Trophoblast cell (in vitro differentiated cells and primary cell): ENCODE measurements at regions not wholly inside any gene's neighbourhood (a gene's known extent, or its start where the extent isn't known, plus 50 kb on each side); places are given as distances from the start of the nearest gene placed in this dataset.

Experiments
- DNase-seq, 2 donors: peaks; one replicate each; pipeline ENCODE4 v3.0.0-alpha.2; 2016
- H2AFZ ChIP-seq: 2 replicates; pipeline ENCODE4 v1.6.1; 2013; ENCODE audit warnings: low read length, moderate library complexity, mild to moderate bottlenecking; ENCODE audit not compliant: insufficient read depth, poor library complexity
- H2AK5ac ChIP-seq: 2 replicates; pipeline ENCODE4 v1.6.1; 2013; ENCODE audit warnings: mild to moderate bottlenecking, low read length
- H2BK120ac ChIP-seq: 2 replicates; pipeline ENCODE4 v1.6.1; 2013; ENCODE audit warnings: low read length, mild to moderate bottlenecking, moderate library complexity; ENCODE audit not compliant: insufficient read depth, poor library complexity
- H2BK12ac ChIP-seq: 2 replicates; pipeline ENCODE4 v1.6.1; 2013; ENCODE audit warnings: mild to moderate bottlenecking, low read length, moderate library complexity
- H2BK5ac ChIP-seq: 2 replicates; pipeline ENCODE4 v1.6.1; 2013; ENCODE audit warnings: low read length, low read depth, moderate library complexity, mild to moderate bottlenecking; ENCODE audit not compliant: poor library complexity
- H3K14ac ChIP-seq: 2 replicates; pipeline ENCODE4 v1.6.1; 2013; ENCODE audit warnings: mild to moderate bottlenecking, low read length
- H3K18ac ChIP-seq: 2 replicates; pipeline ENCODE4 v1.6.1; 2013; ENCODE audit warnings: mild to moderate bottlenecking, low read length
- H3K23ac ChIP-seq: 2 replicates; pipeline ENCODE4 v1.6.1; 2013; ENCODE audit warnings: low read length
- H3K27ac ChIP-seq: 2 replicates; pipeline ENCODE4 v1.5.1; 2013; ENCODE audit warnings: low read depth, mild to moderate bottlenecking, inconsistent platforms, low read length, moderate library complexity
- H3K27me3 ChIP-seq: 2 replicates; pipeline ENCODE4 v1.6.1; 2013; ENCODE audit warnings: inconsistent platforms, mild to moderate bottlenecking, low read length, moderate library complexity; ENCODE audit not compliant: insufficient read depth
- H3K36me3 ChIP-seq, 2 experiments: 1 replicate in 1 of 2; 2 replicates in 1 of 2; pipeline ENCODE4 v1.6.1; 2013; ENCODE audit warnings: low read length in 2 of 2, mild to moderate bottlenecking in 2 of 2, moderate library complexity in 1 of 2; ENCODE audit not compliant: insufficient read depth in 2 of 2, control insufficient read depth in 1 of 2
- H3K4ac ChIP-seq: 2 replicates; pipeline ENCODE4 v1.6.1; 2013; ENCODE audit warnings: low read depth, mild to moderate bottlenecking, low read length, moderate library complexity
- H3K4me1 ChIP-seq, 2 experiments: 1 replicate in 1 of 2; 2 replicates in 1 of 2; pipeline ENCODE4 v1.6.1; 2013; ENCODE audit warnings: low read length in 2 of 2, mild to moderate bottlenecking in 2 of 2, moderate library complexity in 1 of 2; ENCODE audit not compliant: insufficient read depth in 2 of 2, control insufficient read depth in 1 of 2
- H3K4me2 ChIP-seq: 2 replicates; pipeline ENCODE4 v1.6.1; 2013; ENCODE audit warnings: inconsistent platforms, mild to moderate bottlenecking, low read length, moderate library complexity
- H3K4me3 ChIP-seq: 2 replicates; pipeline ENCODE4 v1.5.1; 2013; ENCODE audit warnings: mild to moderate bottlenecking, low read depth, low read length, inconsistent platforms
- H3K79me1 ChIP-seq: one replicate; pipeline ENCODE4 v1.6.1; 2013; ENCODE audit warnings: low read length
- H3K79me2 ChIP-seq: 2 replicates; pipeline ENCODE4 v1.6.1; 2013; ENCODE audit warnings: low read length, mild to moderate bottlenecking; ENCODE audit not compliant: control insufficient read depth, insufficient read depth, poor library complexity
- H3K9ac ChIP-seq: 2 replicates; pipeline ENCODE4 v1.6.1; 2013; ENCODE audit warnings: mild to moderate bottlenecking, low read length
- H3K9me3 ChIP-seq: 2 replicates; pipeline ENCODE4 v1.6.1; 2013; ENCODE audit warnings: low read depth, mild to moderate bottlenecking, control low read depth, inconsistent platforms, low read length; ENCODE audit not compliant: insufficient read depth
- H4K12ac ChIP-seq: 2 replicates; pipeline ENCODE4 v1.6.1; 2013; ENCODE audit warnings: low read depth, mild to moderate bottlenecking, low read length, moderate library complexity
- H4K8ac ChIP-seq: 2 replicates; pipeline ENCODE4 v1.6.1; 2013; ENCODE audit warnings: low read depth, mild to moderate bottlenecking, low read length, moderate library complexity
- H4K91ac ChIP-seq: one replicate; pipeline ENCODE4 v1.6.1; 2013; ENCODE audit warnings: low read depth, mild to moderate bottlenecking, low read length, moderate library complexity
- WGBS: extraction: QIAGEN DNeasy Blood & Tissue Kit; methylation state at CpG from one replicate; pipeline ENCODE4 v1.1.7; 2013; ENCODE audit warnings: missing lambda C conversion rate; ENCODE audit not compliant: insufficient read length, insufficient coverage; ENCODE audit errors: extremely low coverage; 5-methylcytosine and 5-hydroxymethylcytosine counted together

GRCh38 chr10:2714597-2714996 lies 352.8 kb upstream of the PFKP start:
- Histone ChIP-seq H3K18ac (no peak overlapping the region), H4K8ac (no peak overlapping the region), H3K4me3 (no peak overlapping the region), H4K12ac (no peak overlapping the region), H2AFZ (no peak overlapping the region), H3K4me2 (no peak overlapping the region), H3K14ac (no peak overlapping the region), H3K27ac (no peak overlapping the region), H4K91ac (no peak overlapping the region), H2AK5ac (no peak overlapping the region), H3K79me1 (no peaks in the 10 kb centered on the region), H2BK12ac (no peak overlapping the region), H3K79me2 (no peaks in the 10 kb centered on the region), H2BK5ac (no peak overlapping the region), H3K36me3 (no peaks in the 10 kb centered on the region), H3K4me1 (no peaks in the 10 kb centered on the region), H3K27me3 (no peaks in the 10 kb centered on the region), H2BK120ac (no peak overlapping the region), H3K9me3 (peaks cover 2% of the 10 kb centered on the region), H3K9ac (no peak overlapping the region), H3K23ac (no peak overlapping the region), H3K4ac (no peak overlapping the region)
- DNase-seq = no peak
- no CpG with 5 or more reads among the region's 2 CpGs for WGBS

- H3K4me2 ChIP-seq = no peak overlapping the region
- H3K4ac ChIP-seq = no peak overlapping the region
- no peak overlapping the region for H3K23ac ChIP-seq
- no peak overlapping the region for H3K18ac ChIP-seq
- no peak overlapping the region for H2BK120ac ChIP-seq
- H2AK5ac ChIP-seq = no peak overlapping the region
- H3K79me2 ChIP-seq = no peaks in the 10 kb centered on the region
- peaks cover 3% of the 10 kb centered on the region for H3K9me3 ChIP-seq
- H3K4me1 ChIP-seq = no peaks in the 10 kb centered on the region
- H3K27ac ChIP-seq = no peak overlapping the region
- no CpG with 5 or more reads among the region's 3 CpGs for WGBS
- H3K79me1 ChIP-seq = no peaks in the 10 kb centered on the region
- no peak overlapping the region for H4K12ac ChIP-seq
- no peak for DNase-seq
- no peak overlapping the region for H2BK5ac ChIP-seq
- H3K14ac ChIP-seq = no peak overlapping the region
- no peak overlapping the region for H4K91ac ChIP-seq
- no peak overlapping the region for H4K8ac ChIP-seq
- H2AFZ ChIP-seq = no peak overlapping the region
- H3K4me3 ChIP-seq = no peak overlapping the region
- no peak overlapping the region for H2BK12ac ChIP-seq
- H3K36me3 ChIP-seq = no peaks in the 10 kb centered on the region
- H3K9ac ChIP-seq = no peak overlapping the region
- no peaks in the 10 kb centered on the region for H3K27me3 ChIP-seq
Measured at GRCh38 chr10:2703953-2704352, 363.4 kb upstream of the PFKP start.

- H3K4me2 ChIP-seq = no peak overlapping the region
- DNase-seq = no peak
Measured at GRCh38 chr10:2701802-2702201, 365.5 kb upstream of the PFKP start.

GRCh38 chr10:2700626-2701305 lies 366.6 kb upstream of the PFKP start:
- WGBS = no CpG with 5 or more reads among the region's 6 CpGs

More at GRCh38 chr10:2701802-2702201, 365.5 kb upstream of the PFKP start:
- WGBS = no CpG with 5 or more reads among the region's 11 CpGs
- no peak overlapping the region for H3K23ac ChIP-seq
- H4K91ac ChIP-seq = no peak overlapping the region
- no peak overlapping the region for H4K12ac ChIP-seq
- H3K79me1 ChIP-seq = no peaks in the 10 kb centered on the region
- no peak overlapping the region for H3K27ac ChIP-seq
- H3K27me3 ChIP-seq = no peaks in the 10 kb centered on the region
- H4K8ac ChIP-seq = no peak overlapping the region
- H3K18ac ChIP-seq = no peak overlapping the region
- no peaks in the 10 kb centered on the region for H3K36me3 ChIP-seq
- no peak overlapping the region for H2BK5ac ChIP-seq
- no peak overlapping the region for H3K9ac ChIP-seq
- H2AFZ ChIP-seq = no peak overlapping the region
- H3K79me2 ChIP-seq = no peaks in the 10 kb centered on the region
- H2AK5ac ChIP-seq = no peak overlapping the region
- no peak overlapping the region for H2BK120ac ChIP-seq
- no peak overlapping the region for H3K4me3 ChIP-seq
- no peak overlapping the region for H3K4ac ChIP-seq
- H2BK12ac ChIP-seq = no peak overlapping the region
- H3K9me3 ChIP-seq = peaks cover 3% of the 10 kb centered on the region
- H3K14ac ChIP-seq = no peak overlapping the region
- no peaks in the 10 kb centered on the region for H3K4me1 ChIP-seq

More at GRCh38 chr10:2700626-2701305, 366.6 kb upstream of the PFKP start:
- no peak overlapping the region for H3K27ac ChIP-seq
- no peak overlapping the region for H4K12ac ChIP-seq
- no peak overlapping the region for H3K4ac ChIP-seq
- no peak overlapping the region for H4K91ac ChIP-seq
- no peaks in the 10 kb centered on the region for H3K27me3 ChIP-seq
- H2BK12ac ChIP-seq = no peak overlapping the region
- H3K9ac ChIP-seq = no peak overlapping the region
- no peak overlapping the region for H3K4me3 ChIP-seq
- H3K9me3 ChIP-seq = peaks cover 3% of the 10 kb centered on the region
- no peak overlapping the region for H3K23ac ChIP-seq
- DNase-seq = no peak
- H4K8ac ChIP-seq = no peak overlapping the region
- H2BK120ac ChIP-seq = no peak overlapping the region
- H3K79me2 ChIP-seq = no peaks in the 10 kb centered on the region
- H3K18ac ChIP-seq = no peak overlapping the region
- H2BK5ac ChIP-seq = no peak overlapping the region
- H3K79me1 ChIP-seq = no peaks in the 10 kb centered on the region
- no peaks in the 10 kb centered on the region for H3K36me3 ChIP-seq
- H2AFZ ChIP-seq = no peak overlapping the region
- H3K4me1 ChIP-seq = no peaks in the 10 kb centered on the region
- H3K4me2 ChIP-seq = no peak overlapping the region
- no peak overlapping the region for H2AK5ac ChIP-seq
- H3K14ac ChIP-seq = no peak overlapping the region
